ENCODE measurements at regions not wholly inside any gene's neighbourhood (a gene's known extent, or its start where the extent isn't known, plus 50 kb on each side); places are given as distances from the start of the nearest gene placed in this dataset.

DNA sequence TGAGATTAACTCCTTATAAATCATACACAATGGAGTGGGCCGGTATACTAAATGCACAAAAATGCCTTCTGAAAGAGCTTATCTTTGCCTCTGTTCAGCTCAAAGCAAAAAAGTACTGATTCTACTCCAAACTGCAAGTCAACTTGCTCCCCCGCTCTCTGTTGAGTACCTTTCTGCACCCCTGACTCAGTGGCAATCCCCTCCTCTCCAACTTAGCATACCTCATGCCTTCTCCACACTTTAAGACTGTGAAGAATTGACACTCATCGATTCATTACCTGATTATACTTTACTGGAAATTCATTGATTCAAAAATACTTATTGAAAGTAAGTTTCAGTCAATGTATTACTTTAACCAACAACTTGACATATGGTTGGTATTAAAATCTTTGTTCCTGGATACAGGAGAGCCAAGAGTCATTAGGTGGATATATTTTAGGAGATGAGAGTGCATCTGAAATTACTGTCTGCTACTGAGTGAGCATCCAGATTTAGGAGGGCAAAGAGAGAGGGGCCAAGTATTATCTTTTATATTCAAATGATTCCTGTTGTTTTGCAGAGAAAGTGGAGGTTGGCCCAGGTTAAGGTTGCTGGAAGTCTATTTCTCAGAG, 187.7 kb downstream of the ICOS start:
- FAIRE-seq (no peak), DNase-seq (ENCODE audit: low spot score) (no peak), ATAC-seq (no peak)
- Histone ChIP-seq H3K79me2 (ENCODE audit: insufficient read depth, low read length) (no peaks in the 10 kb centered on the region), H3K27me3 (ENCODE audit: control insufficient read depth in 1 of 2, insufficient read depth in 2 of 2, low read length in 2 of 2) (peaks cover 0 to 8% of the 10 kb centered on the region in 2 experiments; a peak in 1 of 5 replicates), H3K9ac (ENCODE audit: insufficient read depth, low read depth, low read length) (no peak overlapping the region), H4K20me1 (ENCODE audit: insufficient read depth, low read length) (no peaks in the 10 kb centered on the region), H3K9me3 (ENCODE audit: low read length) (no peaks in the 10 kb centered on the region), H3K4me1 (ENCODE audit: insufficient read depth, low read length) (no peaks in the 10 kb centered on the region), H3K36me3 (replicated peaks in 1 of 2; ENCODE audit: control insufficient read depth in 1 of 2, insufficient read depth in 2 of 2, low read length in 2 of 2) (no peaks in the 10 kb centered on the region), H3K4me2 (ENCODE audit: low read depth, low read length) (no peak overlapping the region), H2AFZ (ENCODE audit: low read length) (no peak overlapping the region), H3K4me3 (replicated peaks in 1 of 3; ENCODE audit: insufficient read depth in 1 of 3, low read depth in 2 of 3, low read length in 3 of 3) (no peak overlapping the region), H3K27ac (ENCODE audit: extremely low read length, insufficient read depth, low read length) (no peak overlapping the region)
- in situ Hi-C loops (cut with HindIII; ENCODE audit: extremely low pct_ligation_motif_present, low pct_unique_long_range_greater_than_20kb) (no loop called here), intact Hi-C loops (cut with micrococcal nuclease; ENCODE audit: unreplicated experiment) (no loop called here)
- CTCF ChIA-PET (ENCODE audit: low intra/inter-chr PET ratio, low total read pairs): no interaction called here
- no peak for TF ChIP-seq ZNF296 (CRISPR knock-in tag; conservative IDR thresholded peaks at IDR 0.05)
- TF ChIP-seq ZNF670 (CRISPR knock-in tag; IDR thresholded peaks at IDR 0.05; ENCODE audit: borderline replicate concordance): no peak
- no peak for TF ChIP-seq GTF3A (CRISPR knock-in tag; conservative IDR thresholded peaks at IDR 0.05)
- TF ChIP-seq RFX3 (CRISPR knock-in tag; IDR thresholded peaks at IDR 0.05): no peak
- BruUV-seq (replicated peaks): no TSS peak
- POLR2A ChIA-PET: no interaction called here
- WGBS (ENCODE audit: low lambda C conversion rate): 11% methylated on average over 3 of the region's 3 CpGs

DNA sequence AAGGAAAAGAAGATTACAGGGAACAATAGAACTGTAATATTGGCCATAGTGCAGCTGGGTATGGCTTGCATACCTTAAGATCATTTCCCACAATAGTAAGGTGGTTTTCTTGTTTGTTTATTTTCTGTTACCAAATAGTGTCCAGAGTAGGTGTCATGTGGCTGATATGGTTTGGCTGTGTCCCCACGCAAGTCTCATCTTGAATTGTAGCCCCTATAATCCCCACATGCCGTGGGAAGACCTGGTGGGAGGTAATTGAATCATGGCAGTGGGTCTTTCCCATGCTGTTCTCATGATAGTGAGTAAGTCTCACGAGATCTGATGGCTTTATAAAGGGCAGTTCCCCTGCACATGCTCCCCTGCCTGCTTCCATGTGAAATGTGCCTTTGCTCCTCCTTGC, 190.1 kb downstream of the ICOS start:
- Histone ChIP-seq H3K4me3 (replicated peaks in 1 of 3; ENCODE audit: insufficient read depth in 1 of 3, low read depth in 2 of 3, low read length in 3 of 3) (no peak overlapping the region), H3K27ac (ENCODE audit: extremely low read length, insufficient read depth, low read length) (no peak overlapping the region), H3K4me2 (ENCODE audit: low read depth, low read length) (no peak overlapping the region), H3K9ac (ENCODE audit: insufficient read depth, low read depth, low read length) (no peak overlapping the region), H3K36me3 (replicated peaks in 1 of 2; ENCODE audit: control insufficient read depth in 1 of 2, insufficient read depth in 2 of 2, low read length in 2 of 2) (no peaks in the 10 kb centered on the region), H3K27me3 (ENCODE audit: control insufficient read depth in 1 of 2, insufficient read depth in 2 of 2, low read length in 2 of 2) (peaks cover 0 to 8% of the 10 kb centered on the region in 2 experiments; a peak in 1 of 5 replicates), H3K9me3 (ENCODE audit: low read length) (no peaks in the 10 kb centered on the region), H3K79me2 (ENCODE audit: insufficient read depth, low read length) (no peaks in the 10 kb centered on the region), H4K20me1 (ENCODE audit: insufficient read depth, low read length) (no peaks in the 10 kb centered on the region), H2AFZ (ENCODE audit: low read length) (no peak overlapping the region), H3K4me1 (ENCODE audit: insufficient read depth, low read length) (no peaks in the 10 kb centered on the region)
- no peak for TF ChIP-seq ZNF605 (CRISPR knock-in tag; IDR thresholded peaks at IDR 0.05)
- no peak for TF ChIP-seq YY1 (IDR thresholded peaks at IDR 0.05; ENCODE audit: insufficient read depth, insufficient replicate concordance, low read depth, low read length)
- CTCF ChIA-PET (ENCODE audit: low intra/inter-chr PET ratio, low total read pairs): no interaction called here
- no peak for DNase-seq (ENCODE audit: low spot score)
- 11% methylated on average over 3 of the region's 3 CpGs for WGBS (ENCODE audit: low lambda C conversion rate)
- POLR2A ChIA-PET: no interaction called here
- in situ Hi-C loops (cut with HindIII; ENCODE audit: extremely low pct_ligation_motif_present, low pct_unique_long_range_greater_than_20kb) (no loop called here), intact Hi-C loops (cut with micrococcal nuclease; ENCODE audit: unreplicated experiment) (loop anchor here (1.0 kb wide), 1 partner anchor 36 kb away; no protein-coding TSS in a partner anchor)
- BruUV-seq (replicated peaks): no TSS peak
- no peak for FAIRE-seq
- ATAC-seq: no peak
